Muscle of leg (tissue), 3 donors: ENCODE measurements at regions not wholly inside any gene's neighbourhood (a gene's known extent, or its start where the extent isn't known, plus 50 kb on each side); places are given as distances from the start of the nearest gene placed in this dataset.

Experiments
- DNase-seq: peaks from one replicate; pipeline ENCODE4 v3.0.0; 2013
- H3K27ac ChIP-seq: one replicate; pipeline ENCODE4 v1.5.1; 2013; ENCODE audit warnings: mild to moderate bottlenecking, low read length, control low read depth
- H3K27me3 ChIP-seq: one replicate; pipeline ENCODE4 v1.6.1; 2013; ENCODE audit warnings: low read length; ENCODE audit not compliant: control insufficient read depth, insufficient read depth
- H3K36me3 ChIP-seq: one replicate; pipeline ENCODE4 v1.6.1; 2013; ENCODE audit warnings: low read length; ENCODE audit not compliant: control insufficient read depth, insufficient read depth
- H3K4me1 ChIP-seq: one replicate; pipeline ENCODE4 v1.6.1; 2013; ENCODE audit warnings: low read length; ENCODE audit not compliant: control insufficient read depth, insufficient read depth
- H3K4me3 ChIP-seq: one replicate; pipeline ENCODE4 v1.5.1; 2013; ENCODE audit warnings: low read length, control low read depth
- H3K9me3 ChIP-seq: replicated peaks from 2 replicates; pipeline ENCODE4 v1.6.1; 2013; ENCODE audit warnings: low read depth, low read length; ENCODE audit not compliant: control insufficient read depth
- WGBS: methylation state at CpG from one replicate; pipeline ENCODE4 v1.1.5; 2013; ENCODE audit warnings: missing lambda C conversion rate; ENCODE audit not compliant: insufficient coverage; 5-methylcytosine and 5-hydroxymethylcytosine counted together

- H3K9me3 ChIP-seq = no peaks in the 10 kb centered on the region
- no peak for DNase-seq
- H3K4me3 ChIP-seq = no peak overlapping the region
- H3K27me3 ChIP-seq = no peaks in the 10 kb centered on the region
- H3K4me1 ChIP-seq = peaks cover 2% of the 10 kb centered on the region
- no peak overlapping the region for H3K27ac ChIP-seq
- 67% methylated on average over 2 of the region's 5 CpGs for WGBS
- no peaks in the 10 kb centered on the region for H3K36me3 ChIP-seq
These were observed 371.2 kb upstream of the NBEA start for GRCh38 chr13:34570698-34571353.

- 53% methylated on average over 2 of the region's 6 CpGs for WGBS
- peaks cover 2% of the 10 kb centered on the region for H3K4me1 ChIP-seq
- no peak overlapping the region for H3K4me3 ChIP-seq
- no peaks in the 10 kb centered on the region for H3K9me3 ChIP-seq
- DNase-seq = no peak
- H3K27me3 ChIP-seq = no peaks in the 10 kb centered on the region
- H3K27ac ChIP-seq = no peak overlapping the region
- no peaks in the 10 kb centered on the region for H3K36me3 ChIP-seq
These were observed 370.4 kb upstream of the NBEA start for GRCh38 chr13:34571716-34572115.

- no CpG with 5 or more reads among the region's 1 CpG for WGBS
- DNase-seq = no peak
These were observed 365.0 kb upstream of the NBEA start for GRCh38 chr13:34577051-34577450.

GRCh38 chr13:34578471-34578870, 363.6 kb upstream of the NBEA start:
- DNase-seq = no peak
- no CpG with 5 or more reads among the region's 1 CpG for WGBS
- Histone ChIP-seq H3K4me3 (no peak overlapping the region), H3K9me3 (no peaks in the 10 kb centered on the region), H3K36me3 (no peaks in the 10 kb centered on the region), H3K27me3 (no peaks in the 10 kb centered on the region), H3K4me1 (no peaks in the 10 kb centered on the region), H3K27ac (no peak overlapping the region)

More at GRCh38 chr13:34577051-34577450, 365.0 kb upstream of the NBEA start:
- no peaks in the 10 kb centered on the region for H3K36me3 ChIP-seq
- H3K4me1 ChIP-seq = no peaks in the 10 kb centered on the region
- no peaks in the 10 kb centered on the region for H3K9me3 ChIP-seq
- H3K27me3 ChIP-seq = no peaks in the 10 kb centered on the region
- H3K27ac ChIP-seq = no peak overlapping the region
- H3K4me3 ChIP-seq = no peak overlapping the region

DNA sequence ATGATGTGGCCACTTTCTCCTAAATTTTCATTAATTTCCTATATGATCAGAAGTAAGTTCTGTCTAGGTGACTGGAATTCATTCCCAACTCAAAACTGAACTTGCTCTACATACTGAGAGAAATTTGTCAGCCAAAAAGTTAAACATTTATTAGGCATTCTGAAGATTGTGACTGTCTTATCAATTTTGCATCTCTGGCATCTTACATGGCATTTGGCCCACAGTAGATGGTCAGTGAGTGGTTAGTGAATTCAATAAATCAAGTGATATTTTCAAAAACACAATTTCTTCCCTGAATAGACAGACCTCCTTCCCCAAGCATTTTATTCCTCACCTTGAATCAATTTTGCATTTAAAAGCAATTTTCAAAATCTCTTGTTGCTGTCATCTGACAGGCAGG, 363.2 kb upstream of the NBEA start:
- no peak overlapping the region for H3K27ac ChIP-seq
- no peak for DNase-seq
- H3K4me3 ChIP-seq = no peak overlapping the region
- H3K27me3 ChIP-seq = no peaks in the 10 kb centered on the region
- H3K36me3 ChIP-seq = no peaks in the 10 kb centered on the region
- no peaks in the 10 kb centered on the region for H3K9me3 ChIP-seq
- no peaks in the 10 kb centered on the region for H3K4me1 ChIP-seq

GRCh38 chr13:34583181-34583580, 358.9 kb upstream of the NBEA start:
- Histone ChIP-seq H3K4me3 (no peak overlapping the region), H3K36me3 (no peaks in the 10 kb centered on the region), H3K27me3 (no peaks in the 10 kb centered on the region), H3K9me3 (no peaks in the 10 kb centered on the region), H3K4me1 (peaks cover 5% of the 10 kb centered on the region), H3K27ac (no peak overlapping the region)
- no peak for DNase-seq
- WGBS = no CpG with 5 or more reads among the region's 1 CpG

GRCh38 chr13:34587576-34587975, 354.5 kb upstream of the NBEA start:
- peak; percentile 58 for DNase-seq
- no CpG with 5 or more reads among the region's 3 CpGs for WGBS
- H3K9me3 ChIP-seq = no peaks in the 10 kb centered on the region

DNA sequence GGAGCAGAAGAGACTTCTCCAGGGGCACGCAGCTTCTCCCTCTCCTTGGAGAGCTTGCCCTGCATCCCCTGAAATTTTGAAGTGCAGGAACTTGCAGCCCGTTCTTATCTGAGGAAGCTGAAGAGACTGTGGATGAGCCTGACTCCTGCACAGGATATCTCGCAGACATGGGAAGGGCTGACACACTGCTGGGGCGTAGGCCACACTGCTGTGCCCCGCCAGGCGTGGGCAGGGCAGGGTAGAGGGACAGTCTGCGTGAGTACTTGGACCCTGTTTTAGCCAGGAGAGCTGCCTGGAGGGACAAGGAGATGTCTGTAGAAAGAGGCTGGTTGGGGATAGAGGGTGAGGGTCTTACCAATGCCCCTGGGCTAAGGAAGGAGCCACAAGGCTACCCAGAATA, 353.7 kb upstream of the NBEA start:
- Histone ChIP-seq H3K27me3 (no peaks in the 10 kb centered on the region), H3K9me3 (no peaks in the 10 kb centered on the region), H3K4me1 (peaks cover 23% of the 10 kb centered on the region), H3K36me3 (no peaks in the 10 kb centered on the region), H3K4me3 (no peak overlapping the region), H3K27ac (no peak overlapping the region)
- no peak for DNase-seq
- WGBS = 86% methylated on average over 5 of the region's 7 CpGs

More at GRCh38 chr13:34587576-34587975, 354.5 kb upstream of the NBEA start:
- H3K4me3 ChIP-seq = no peak overlapping the region
- no peaks in the 10 kb centered on the region for H3K27me3 ChIP-seq
- H3K27ac ChIP-seq = no peak overlapping the region
- H3K4me1 ChIP-seq = peaks cover 20% of the 10 kb centered on the region
- no peaks in the 10 kb centered on the region for H3K36me3 ChIP-seq

DNA sequence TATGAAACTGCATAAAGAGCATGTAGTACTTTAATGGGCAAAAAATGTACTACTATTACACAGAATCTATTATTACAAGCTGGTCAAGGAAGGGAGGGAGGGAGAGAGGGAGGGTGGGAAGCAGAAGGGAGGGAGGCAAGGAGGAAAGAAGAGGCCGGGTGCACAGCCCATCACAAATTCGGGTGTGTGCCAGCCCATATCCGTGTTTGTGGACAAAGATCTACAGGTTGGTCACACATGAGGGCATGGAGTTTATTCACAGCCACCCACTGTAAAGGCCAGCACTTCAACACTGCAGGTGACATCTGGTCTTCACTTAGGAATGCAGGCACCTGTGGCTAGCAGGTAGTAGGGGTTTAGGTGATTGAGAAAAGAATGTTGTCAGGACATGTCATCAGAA, 352.5 kb upstream of the NBEA start:
- no peak for DNase-seq
- no peak overlapping the region for H3K27ac ChIP-seq
- no peaks in the 10 kb centered on the region for H3K27me3 ChIP-seq
- H3K36me3 ChIP-seq = no peaks in the 10 kb centered on the region
- peaks cover 23% of the 10 kb centered on the region for H3K4me1 ChIP-seq
- no peak overlapping the region for H3K4me3 ChIP-seq
- no peaks in the 10 kb centered on the region for H3K9me3 ChIP-seq
- 100% methylated on average over 3 of the region's 3 CpGs for WGBS

GRCh38 chr13:34591129-34591528, 350.9 kb upstream of the NBEA start:
- Histone ChIP-seq H3K27ac (no peak overlapping the region), H3K27me3 (no peaks in the 10 kb centered on the region), H3K4me3 (no peak overlapping the region), H3K4me1 (peaks cover 23% of the 10 kb centered on the region), H3K9me3 (no peaks in the 10 kb centered on the region), H3K36me3 (no peaks in the 10 kb centered on the region)
- peak; percentile 44 for DNase-seq
- WGBS = 42% methylated on average over 1 of the region's 3 CpGs
